T-cell (primary cell): ENCODE measurements at regions not wholly inside any gene's neighbourhood (a gene's known extent, or its start where the extent isn't known, plus 50 kb on each side); places are given as distances from the start of the nearest gene placed in this dataset.
"Not testable (repeated sequence)": the region's sequence is repeated elsewhere in the genome, so short reads cannot be mapped to it uniquely, and the experiment has no call there.

ENCODE experiments used
- ATAC-seq, 4 experiments: fragments of 200-7000 bp in 3 of 4; fragments of 150-1000 bp in 1 of 4; cut with Tn5 transposase; replicated peaks in 1 of 4; 1 replicate in 3 of 4; 2 replicates in 1 of 4; pipeline ENCODE4 v1.10.0; 2021; ENCODE audit warnings: moderate library complexity in 3 of 4, mild to moderate bottlenecking in 2 of 4, moderate number of reproducible peaks in 1 of 4
- CTCF ChIA-PET, 2 donors: fragments of 300-600 bp; sonication (Branson Sonifier 250); formaldehyde crosslinking; loops; one replicate each; lab custom pipeline; 2022; ENCODE audit warnings: antibody characterized with exemption in 2 of 2; lab: Charles Lee
- POLR2A ChIA-PET, 2 donors: fragments of 300-600 bp; sonication (Branson Sonifier 250); formaldehyde crosslinking; loops; one replicate each; lab custom pipeline; 2022; ENCODE audit warnings: antibody characterized with exemption in 2 of 2; lab: Charles Lee
- DNase-seq, 35 experiments: peaks; one replicate each; pipeline versions ENCODE4 v3.0.0 to v3.0.0-alpha.2; 2013 to 2023
- H3K27ac ChIP-seq: one replicate; pipeline ENCODE4 v1.5.1; 2013; ENCODE audit warnings: low read length
- H3K27me3 ChIP-seq, 2 experiments: replicated peaks in 1 of 2; 1 replicate in 1 of 2; 2 replicates in 1 of 2; pipeline versions ENCODE4 v1.6.1 to v1.7.0; 2013; ENCODE audit warnings: low read length in 1 of 2, mixed read lengths in 1 of 2; ENCODE audit not compliant: control insufficient read depth in 2 of 2, insufficient read depth in 2 of 2; ENCODE audit errors: extremely low read depth in 1 of 2
- H3K36me3 ChIP-seq, 2 donors: 1 replicate in 1 of 2; 2 replicates in 1 of 2; pipeline versions ENCODE4 v1.6.1 to v1.7.0; 2013; ENCODE audit warnings: low read length in 1 of 2; ENCODE audit not compliant: control insufficient read depth in 2 of 2, insufficient read depth in 1 of 2; ENCODE audit errors: extremely low read depth in 1 of 2
- H3K4me1 ChIP-seq, 2 experiments: 1 replicate in 1 of 2; 2 replicates in 1 of 2; pipeline versions ENCODE4 v1.6.1 to v1.7.0; 2013; ENCODE audit warnings: low read length in 2 of 2, mixed read lengths in 1 of 2; ENCODE audit not compliant: insufficient read depth in 2 of 2, control insufficient read depth in 1 of 2; ENCODE audit errors: extremely low read depth in 1 of 2
- H3K4me3 ChIP-seq, 2 donors: 1 replicate in 1 of 2; 2 replicates in 1 of 2; pipeline versions ENCODE4 v1.5.1 to v1.7.0; 2013; ENCODE audit warnings: mild to moderate bottlenecking in 2 of 2, low read length in 1 of 2, moderate library complexity in 1 of 2; ENCODE audit not compliant: control insufficient read depth in 1 of 2; ENCODE audit errors: extremely low read depth in 1 of 2
- H3K9me3 ChIP-seq: 2 replicates; pipeline ENCODE4 v1.7.0; 2013
- H3K27ac Mint-ChIP-seq, 2 donors: one replicate each; pipeline ENCODE4 v1.8.0; 2020 to 2021; ENCODE audit warnings: mild to moderate bottlenecking in 2 of 2, mixed read lengths in 2 of 2
- H3K27me3 Mint-ChIP-seq, 2 donors: one replicate each; pipeline ENCODE4 v1.8.0; 2021 to 2022; ENCODE audit warnings: mixed read lengths in 2 of 2
- H3K36me3 Mint-ChIP-seq: one replicate; pipeline ENCODE4 v1.8.0; 2021; ENCODE audit warnings: mixed read lengths
- H3K4me1 Mint-ChIP-seq, 3 donors: one replicate each; pipeline ENCODE4 v1.8.0; 2020 to 2022; ENCODE audit warnings: mixed read lengths in 3 of 3, mild to moderate bottlenecking in 1 of 3
- H3K4me3 Mint-ChIP-seq, 3 donors: one replicate each; pipeline ENCODE4 v1.8.0; 2020 to 2022; ENCODE audit warnings: mild to moderate bottlenecking in 3 of 3, mixed read lengths in 3 of 3, moderate library complexity in 3 of 3
- H3K9me3 Mint-ChIP-seq, 3 donors: one replicate each; pipeline ENCODE4 v1.8.0; 2020 to 2022; ENCODE audit warnings: mixed read lengths in 3 of 3
- WGBS: methylation state at CpG from one replicate; pipeline ENCODE4 v1.1.5; 2013; ENCODE audit warnings: missing lambda C conversion rate; ENCODE audit not compliant: insufficient coverage; 5-methylcytosine and 5-hydroxymethylcytosine counted together

GRCh38 chr7:81066797-81067196 lies 147.9 kb upstream of the SEMA3C start:
- DNase-seq (no peak), ATAC-seq (no peak)
- Histone ChIP-seq H3K4me1 (no peaks in the 10 kb centered on the region), H3K36me3 (no peaks in the 10 kb centered on the region), H3K4me3 (no peak overlapping the region), H3K27me3 (no peaks in the 10 kb centered on the region), H3K9me3 (no peaks in the 10 kb centered on the region), H3K27ac (no peak overlapping the region)
- Mint-ChIP-seq H3K27me3 (no peaks in the 10 kb centered on the region), H3K9me3 (peaks cover 0 to 6% (median 0%) of the 10 kb centered on the region in 3 donors), H3K36me3 (no peaks in the 10 kb centered on the region), H3K4me3 (no peak overlapping the region), H3K4me1 (no peaks in the 10 kb centered on the region), H3K27ac (no peak overlapping the region)
- POLR2A ChIA-PET, result no interaction called here
- CTCF ChIA-PET, result no interaction called here

GRCh38 chr7:81064426-81064825 lies 145.6 kb upstream of the SEMA3C start:
- ChIA-PET CTCF (no interaction called here), POLR2A (no interaction called here)
- Histone ChIP-seq H3K4me3 (no peak overlapping the region), H3K27ac (no peak overlapping the region), H3K4me1 (no peaks in the 10 kb centered on the region), H3K36me3 (no peaks in the 10 kb centered on the region), H3K27me3 (no peaks in the 10 kb centered on the region), H3K9me3 (no peaks in the 10 kb centered on the region)
- H3K36me3 Mint-ChIP-seq, result no peaks in the 10 kb centered on the region
- DNase-seq (no peak), ATAC-seq (no peak)
- no CpG with 5 or more reads among the region's 1 CpG for WGBS
- H3K27me3 Mint-ChIP-seq, result no peaks in the 10 kb centered on the region
- no peak overlapping the region for H3K4me3 Mint-ChIP-seq
- H3K27ac Mint-ChIP-seq, result no peak overlapping the region
- peaks cover 0 to 6% (median 0%) of the 10 kb centered on the region in 3 donors for H3K9me3 Mint-ChIP-seq
- no peaks in the 10 kb centered on the region for H3K4me1 Mint-ChIP-seq

GRCh38 chr7:81062755-81063154 lies 143.9 kb upstream of the SEMA3C start:
- Histone ChIP-seq H3K27me3 (no peaks in the 10 kb centered on the region), H3K9me3 (no peaks in the 10 kb centered on the region), H3K4me1 (no peaks in the 10 kb centered on the region), H3K36me3 (no peaks in the 10 kb centered on the region), H3K4me3 (no peak overlapping the region), H3K27ac (no peak overlapping the region)
- CTCF ChIA-PET, result no interaction called here
- Mint-ChIP-seq H3K27ac (no peak overlapping the region), H3K27me3 (no peaks in the 10 kb centered on the region), H3K4me3 (no peak overlapping the region), H3K4me1 (no peaks in the 10 kb centered on the region), H3K9me3 (peaks cover 0 to 2% (median 0%) of the 10 kb centered on the region in 3 donors), H3K36me3 (no peaks in the 10 kb centered on the region)
- POLR2A ChIA-PET, result no interaction called here
- DNase-seq (no peak), ATAC-seq (no peak)
- no CpG with 5 or more reads among the region's 2 CpGs for WGBS

- CTCF ChIA-PET, ATAC-seq, H3K4me3 Mint-ChIP-seq, H3K4me1 ChIP-seq, H3K27ac ChIP-seq, H3K27ac Mint-ChIP-seq, DNase-seq, H3K4me1 Mint-ChIP-seq, H3K36me3 Mint-ChIP-seq, POLR2A ChIA-PET, H3K9me3 ChIP-seq, H3K27me3 ChIP-seq, H3K4me3 ChIP-seq, H3K27me3 Mint-ChIP-seq, H3K36me3 ChIP-seq: not testable (repeated sequence)
- H3K9me3 Mint-ChIP-seq, result peaks cover 5 to 16% (median 9%) of the 10 kb centered on the region in 3 donors
- WGBS, result 88% methylated on average over 13 of the region's 19 CpGs
Observed at GRCh38 chr7:81057469-81057868, 138.6 kb upstream of the SEMA3C start.

GRCh38 chr7:81053623-81054022 lies 134.8 kb upstream of the SEMA3C start:
- Mint-ChIP-seq H3K27ac (no peak overlapping the region), H3K36me3 (no peaks in the 10 kb centered on the region), H3K4me3 (no peak overlapping the region), H3K9me3 (peaks cover 12 to 30% (median 14%) of the 10 kb centered on the region in 3 donors), H3K4me1 (no peaks in the 10 kb centered on the region), H3K27me3 (no peaks in the 10 kb centered on the region)
- H3K27ac ChIP-seq, result no peak overlapping the region
- ChIA-PET POLR2A (no interaction called here), CTCF (no interaction called here)
- no peak overlapping the region for H3K4me3 ChIP-seq
- no peaks in the 10 kb centered on the region for H3K36me3 ChIP-seq
- no peaks in the 10 kb centered on the region for H3K9me3 ChIP-seq
- DNase-seq (no peak), ATAC-seq (no peak)
- WGBS, result 0% methylated on average over 1 of the region's 2 CpGs
- H3K4me1 ChIP-seq, result no peaks in the 10 kb centered on the region
- H3K27me3 ChIP-seq, result no peaks in the 10 kb centered on the region

GRCh38 chr7:81051811-81052413 lies 133.1 kb upstream of the SEMA3C start:
- Mint-ChIP-seq H3K36me3 (no peaks in the 10 kb centered on the region), H3K4me3 (no peak overlapping the region), H3K9me3 (peaks cover 14 to 28% (median 19%) of the 10 kb centered on the region in 3 donors), H3K27ac (no peak overlapping the region), H3K4me1 (no peaks in the 10 kb centered on the region), H3K27me3 (no peaks in the 10 kb centered on the region)
- POLR2A ChIA-PET, result no interaction called here
- DNase-seq (no peak), ATAC-seq (no peak)
- CTCF ChIA-PET, result interaction anchor here in 1 of 2 donors (0.7 kb wide), 1 partner anchor 131 kb away, joined by 3 read pairs; no protein-coding TSS in a partner anchor
- no CpG with 5 or more reads among the region's 3 CpGs for WGBS
- no peaks in the 10 kb centered on the region for H3K9me3 ChIP-seq
- H3K4me3 ChIP-seq, result no peak overlapping the region
- no peak overlapping the region for H3K27ac ChIP-seq
- no peaks in the 10 kb centered on the region for H3K27me3 ChIP-seq
- H3K4me1 ChIP-seq, result no peaks in the 10 kb centered on the region
- no peaks in the 10 kb centered on the region for H3K36me3 ChIP-seq

- ATAC-seq (no peak), DNase-seq (no peak)
- H3K4me1 ChIP-seq, result no peaks in the 10 kb centered on the region
- no peak overlapping the region for H3K4me3 Mint-ChIP-seq
- no peaks in the 10 kb centered on the region for H3K4me1 Mint-ChIP-seq
- H3K36me3 ChIP-seq, result no peaks in the 10 kb centered on the region
- no peaks in the 10 kb centered on the region for H3K27me3 ChIP-seq
- ChIA-PET CTCF (no interaction called here), POLR2A (no interaction called here)
- H3K27ac Mint-ChIP-seq, result no peak overlapping the region
- H3K4me3 ChIP-seq, result no peak overlapping the region
- H3K36me3 Mint-ChIP-seq, result no peaks in the 10 kb centered on the region
- no peaks in the 10 kb centered on the region for H3K27me3 Mint-ChIP-seq
- H3K9me3 ChIP-seq, result no peaks in the 10 kb centered on the region
- H3K27ac ChIP-seq, result no peak overlapping the region
- peaks cover 13 to 30% (median 24%) of the 10 kb centered on the region in 3 donors for H3K9me3 Mint-ChIP-seq
Observed at GRCh38 chr7:81045491-81046030, 126.7 kb upstream of the SEMA3C start.
